Kidney tubule cell (primary cell): ENCODE measurements at regions not wholly inside any gene's neighbourhood (a gene's known extent, or its start where the extent isn't known, plus 50 kb on each side); places are given as distances from the start of the nearest gene placed in this dataset.

ENCODE experiments used
- DNase-seq: peaks from one replicate; pipeline ENCODE4 v3.0.0-alpha.2; 2018; ENCODE audit warnings: low spot score

DNA sequence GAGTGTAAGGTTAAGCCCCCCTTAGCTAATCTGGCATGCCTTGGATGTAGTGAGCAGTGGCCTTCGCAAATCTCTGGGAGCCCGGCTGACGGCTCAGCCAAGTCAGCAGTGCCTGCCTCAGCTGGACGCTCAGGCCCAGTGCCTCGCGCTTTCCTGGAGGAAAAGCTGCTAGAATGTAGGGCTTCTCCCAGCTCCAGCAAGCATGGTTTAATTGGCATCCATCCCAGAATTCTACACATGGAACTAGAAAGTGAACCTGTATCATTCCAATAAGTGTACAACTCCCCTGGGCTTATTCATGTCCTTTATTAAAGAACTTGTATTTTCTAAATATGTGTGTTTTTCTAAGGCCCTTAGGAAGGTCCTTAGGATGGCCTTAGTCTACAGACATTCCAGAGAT is 287.8 kb upstream of the SHH start:
- DNase-seq, result peak; percentile 22

GRCh38 chr7:156099085-156099484 is 286.8 kb upstream of the SHH start:
- DNase-seq, result no peak

GRCh38 chr7:156096771-156097538 is 284.7 kb upstream of the SHH start:
- peak; percentile 31 for DNase-seq

GRCh38 chr7:156095908-156096539 is 283.8 kb upstream of the SHH start:
- no peak for DNase-seq

- DNase-seq, result no peak
Observed at GRCh38 chr7:156094350-156095146, 282.3 kb upstream of the SHH start.

- no peak for DNase-seq
Observed at GRCh38 chr7:156092307-156092706, 280.0 kb upstream of the SHH start.

DNA sequence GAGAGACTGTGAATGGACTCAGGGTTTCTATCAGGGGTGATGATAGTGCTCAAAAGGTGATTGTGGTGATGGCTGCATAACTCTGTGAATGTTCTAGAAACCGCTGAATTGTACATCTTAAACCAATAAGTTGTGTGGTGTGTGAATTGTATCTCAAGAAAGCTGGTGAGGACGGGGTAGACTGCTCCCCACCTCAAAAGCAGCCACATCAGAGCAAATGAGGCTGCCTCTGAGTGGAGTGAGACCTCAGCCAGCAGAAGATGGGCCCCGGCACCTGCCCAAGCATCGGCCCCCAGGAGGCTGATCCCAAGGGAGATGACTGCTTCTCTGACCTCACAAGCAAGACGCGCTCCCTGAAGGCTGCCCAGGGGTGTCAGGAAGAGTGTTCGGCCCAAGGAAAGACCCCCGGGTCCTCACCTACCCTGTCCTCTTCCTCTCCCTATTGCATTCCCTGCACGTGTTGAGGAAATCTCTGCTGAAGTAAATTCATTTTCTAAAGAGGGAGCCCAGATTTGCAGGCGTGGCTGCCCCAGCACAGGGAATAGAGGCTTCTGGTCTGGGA is 279.3 kb upstream of the SHH start:
- DNase-seq, result no peak

DNA sequence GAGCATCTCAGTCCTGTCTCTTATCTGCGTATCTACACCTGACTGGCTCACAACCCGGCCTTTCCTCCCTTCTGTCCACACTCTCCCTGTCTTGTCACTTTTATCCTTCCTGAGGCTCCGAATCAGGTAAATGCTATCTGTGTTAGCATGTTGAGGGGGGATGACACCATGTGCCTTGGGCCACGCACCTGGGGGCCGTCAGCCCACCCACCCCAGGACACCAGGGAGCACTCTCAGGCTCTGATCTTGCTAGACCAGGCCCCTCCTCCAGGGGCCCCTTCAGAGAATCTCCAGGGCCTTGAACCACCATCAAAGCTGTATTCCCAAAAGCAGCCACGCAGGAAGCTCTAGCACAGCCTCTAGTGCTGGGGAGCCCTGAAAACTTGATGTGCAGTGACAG is 278.7 kb upstream of the SHH start:
- DNase-seq, result no peak

DNA sequence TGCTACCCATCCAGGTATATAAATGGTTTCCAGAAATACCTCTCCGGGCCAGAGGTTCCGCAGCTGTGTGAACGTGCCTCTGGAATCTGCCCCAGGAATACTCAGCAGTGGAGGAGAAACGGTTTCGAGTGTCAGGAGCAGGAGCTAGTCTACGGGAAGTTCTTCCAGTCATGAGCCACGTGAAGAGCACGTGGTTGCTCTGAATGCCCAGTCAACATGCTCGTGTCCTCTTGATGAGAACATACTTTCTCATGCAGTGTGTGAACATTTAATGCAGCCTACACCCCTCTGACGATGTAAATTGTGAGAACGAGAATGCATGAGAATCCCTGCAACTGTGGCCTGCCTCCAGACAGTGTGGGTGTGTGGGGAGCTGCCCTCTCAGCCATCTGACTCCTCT is 277.0 kb upstream of the SHH start:
- no peak for DNase-seq

DNA sequence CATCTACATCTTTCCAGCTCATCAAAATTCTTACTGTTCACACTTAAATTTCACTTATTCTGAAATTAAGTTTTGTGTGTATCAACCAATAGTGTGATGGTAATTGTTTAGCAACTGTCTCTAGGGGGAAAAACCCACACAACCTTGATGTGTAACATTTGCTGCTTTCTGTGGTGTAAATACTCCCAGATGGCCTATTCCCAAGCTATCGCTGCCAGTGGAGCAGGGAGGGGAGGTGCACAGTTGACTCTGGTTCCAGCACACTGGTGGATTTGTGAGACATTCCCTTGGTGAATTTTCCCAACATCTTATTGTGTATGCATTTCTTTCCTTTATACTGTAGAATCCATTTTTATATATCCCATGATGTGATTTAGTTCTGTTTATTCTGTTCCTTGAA is 275.9 kb upstream of the SHH start:
- no peak for DNase-seq

DNA sequence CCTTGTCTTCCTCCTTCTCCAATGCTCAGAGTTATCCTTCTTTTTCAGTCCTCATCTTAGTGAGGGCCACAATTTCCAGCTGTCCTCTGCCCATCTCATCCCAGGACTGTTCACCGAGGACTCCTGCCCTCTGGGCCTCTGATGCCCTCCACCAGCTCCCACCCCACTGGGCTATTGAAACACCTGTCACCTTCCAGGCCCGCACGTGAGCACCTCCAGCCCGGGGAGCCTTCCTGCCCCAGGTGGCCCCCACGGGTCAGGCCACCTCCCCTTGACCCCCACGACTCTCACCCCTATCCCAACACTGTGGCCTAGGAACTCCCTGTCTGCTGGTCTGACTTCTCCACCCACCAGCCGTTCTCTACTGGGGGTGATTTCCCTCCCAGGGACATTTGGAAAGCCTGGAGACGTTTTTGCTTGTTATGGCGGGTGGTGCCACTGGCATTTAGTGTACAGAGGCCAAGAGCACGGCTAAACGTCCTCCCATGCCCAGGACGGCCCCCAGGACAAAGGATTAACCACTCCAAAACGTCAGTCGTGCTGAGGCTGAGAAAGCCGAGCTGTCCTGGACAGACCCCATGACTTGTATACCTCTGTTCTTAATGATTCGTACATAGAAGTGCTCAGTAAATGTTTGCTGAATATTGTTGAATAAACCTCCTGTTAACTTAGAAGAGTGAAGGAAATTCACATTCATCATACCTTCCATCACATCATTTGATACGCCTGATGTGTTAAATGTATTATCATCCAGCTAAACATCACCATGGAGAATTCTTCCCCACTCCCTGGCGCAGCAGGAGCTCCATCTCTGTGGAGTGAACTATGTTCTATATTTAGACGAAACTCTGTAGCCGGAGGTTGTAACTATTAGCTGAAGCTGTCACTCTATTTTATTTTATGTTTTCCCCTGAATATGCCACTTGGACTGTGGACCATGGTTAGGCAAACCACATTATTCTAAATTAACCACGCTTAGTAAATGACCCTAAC is 270.1 kb upstream of the SHH start:
- DNase-seq, result no peak

DNA sequence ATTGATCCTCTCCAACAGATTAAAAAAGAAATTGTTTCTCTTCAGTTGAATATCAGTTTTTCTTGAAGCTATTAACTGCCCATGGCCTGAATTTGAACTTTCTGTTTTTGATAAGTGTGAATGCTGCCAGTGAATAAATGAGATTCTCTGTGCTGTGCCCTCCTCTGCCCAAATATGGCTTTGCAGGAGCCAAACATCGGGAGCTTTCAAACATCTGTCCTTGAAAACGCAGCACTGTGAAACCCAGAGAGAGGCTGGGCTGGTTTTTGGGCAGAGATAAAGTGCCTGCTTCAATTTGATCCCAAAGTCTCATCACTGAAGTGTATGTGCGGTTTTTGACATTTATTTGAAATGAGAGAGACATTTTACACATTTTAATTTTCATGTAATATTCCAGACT is 268.3 kb upstream of the SHH start:
- DNase-seq, result no peak

- no peak for DNase-seq
Observed at GRCh38 chr7:156080046-156080445, 267.8 kb upstream of the SHH start.

DNA sequence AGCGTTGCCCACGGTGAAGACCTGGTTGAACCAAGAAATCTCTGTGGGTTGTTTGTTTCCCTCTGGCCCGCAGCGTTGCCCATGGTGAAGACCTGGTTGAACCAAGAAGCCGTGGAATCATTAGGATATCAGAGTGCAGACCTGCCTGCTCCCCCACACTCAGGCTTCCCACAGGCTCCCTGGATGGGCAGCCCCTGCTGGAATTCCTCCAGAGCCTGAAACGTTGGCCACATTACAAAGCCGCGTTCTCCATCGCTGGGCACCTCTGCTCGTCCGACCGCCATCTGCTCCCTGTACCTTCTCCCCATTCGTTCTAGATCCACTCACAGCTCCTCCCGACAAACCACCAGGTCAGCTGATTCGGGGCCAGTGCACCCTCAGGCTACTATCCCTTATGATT is 266.9 kb upstream of the SHH start:
- no peak for DNase-seq

DNA sequence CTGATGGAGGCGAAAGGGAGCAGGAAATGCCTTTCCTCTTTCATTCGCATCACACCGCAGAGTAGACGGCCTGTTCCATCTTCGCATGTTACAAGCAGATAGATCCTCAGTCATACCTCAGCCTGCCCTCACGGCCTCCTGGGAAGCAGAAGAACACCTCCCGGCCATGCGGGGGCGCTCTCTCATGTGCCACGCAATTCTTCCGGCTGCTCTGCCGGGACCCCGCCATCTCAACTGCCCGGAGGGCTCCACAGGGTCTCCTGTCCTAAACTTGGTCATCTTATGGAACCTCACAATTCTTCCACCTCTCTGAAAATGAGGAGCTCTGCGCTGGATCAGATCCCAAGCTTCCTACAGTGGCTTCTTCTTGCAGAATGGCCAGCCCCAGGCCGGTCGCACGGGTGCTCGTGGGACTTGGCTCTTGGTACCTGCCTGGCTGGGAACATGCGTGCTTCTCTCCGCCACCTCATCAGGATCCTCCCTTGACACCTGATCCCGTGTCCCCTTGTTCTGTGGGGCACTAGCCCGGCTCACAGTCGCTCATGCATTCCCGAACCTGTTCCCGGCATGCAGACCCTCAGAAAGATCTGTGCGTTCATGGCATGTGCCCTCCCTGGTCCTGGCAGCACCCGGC is 262.8 kb upstream of the SHH start:
- no peak for DNase-seq

- DNase-seq, result no peak
Observed at GRCh38 chr7:156074084-156074483, 261.8 kb upstream of the SHH start.

GRCh38 chr7:156073366-156074052 is 261.2 kb upstream of the SHH start:
- DNase-seq, result no peak

DNA sequence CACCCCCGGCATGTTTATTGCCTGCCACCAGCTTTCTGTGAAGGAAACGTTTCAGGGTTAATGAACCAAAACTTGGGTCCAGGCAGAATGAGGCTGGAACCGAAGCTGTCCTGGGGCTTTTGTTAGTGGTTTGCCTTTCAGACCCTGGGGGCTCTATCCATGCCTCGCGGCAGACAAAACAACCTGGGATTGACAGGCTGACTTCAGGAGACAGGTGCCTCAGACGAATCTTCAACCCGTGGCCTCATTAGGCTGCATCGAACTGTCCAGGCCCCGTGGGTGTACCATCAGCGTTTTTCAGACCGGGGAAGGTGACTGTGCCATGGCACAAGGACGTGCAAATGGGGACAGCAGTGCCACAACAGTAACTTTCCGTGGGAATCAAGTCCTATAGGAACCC is 259.3 kb upstream of the SHH start:
- no peak for DNase-seq

DNA sequence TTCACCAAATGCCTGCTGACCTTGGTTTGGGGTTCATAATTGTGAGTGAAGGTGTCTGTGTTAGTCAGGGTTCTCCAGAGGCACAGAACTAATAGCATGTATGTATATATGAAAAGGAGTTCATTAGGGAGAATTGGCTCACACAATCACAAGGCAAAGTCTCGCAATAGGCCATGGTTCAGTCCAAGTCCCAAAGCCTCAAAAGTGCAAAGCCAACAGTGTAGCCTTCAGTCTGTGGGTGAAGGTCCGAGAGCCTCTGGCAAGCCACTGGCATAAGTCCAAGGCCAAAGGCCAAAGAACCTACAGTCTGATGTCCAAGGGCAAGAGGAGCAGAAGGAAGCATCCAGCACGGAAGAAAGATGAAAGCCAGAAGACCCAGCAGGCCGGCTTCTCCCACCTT is 257.6 kb upstream of the SHH start:
- DNase-seq, result no peak

DNA sequence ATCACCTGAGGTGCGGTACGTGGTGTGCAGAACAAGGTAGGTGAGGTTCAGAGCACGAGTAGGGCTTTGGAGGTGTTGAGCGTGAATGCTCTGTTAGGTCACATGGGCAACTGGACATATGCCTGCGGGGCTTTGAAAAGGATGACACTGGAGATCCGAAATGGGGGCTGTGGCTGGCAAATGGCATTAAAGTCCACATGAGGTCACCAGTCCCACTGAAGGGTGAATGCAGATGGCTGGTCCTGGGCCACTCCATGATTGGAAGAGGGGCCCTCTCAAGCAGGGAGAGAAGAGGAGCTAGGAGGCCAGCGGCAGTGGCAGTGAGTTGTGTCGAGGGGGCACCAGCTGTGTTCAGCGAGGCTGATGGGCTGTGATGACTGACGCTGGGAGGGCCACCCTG is 254.9 kb upstream of the SHH start:
- no peak for DNase-seq

GRCh38 chr7:156065400-156065799 is 253.1 kb upstream of the SHH start:
- no peak for DNase-seq
